LNCaP clone FGC (cell line): ENCODE measurements at regions not wholly inside any gene's neighbourhood (a gene's known extent, or its start where the extent isn't known, plus 50 kb on each side); places are given as distances from the start of the nearest gene placed in this dataset.

ENCODE experiments used
- DNase-seq: peaks from one replicate; pipeline ENCODE4 v3.0.0-alpha.2; 2011; ENCODE audit warnings: low read depth
- H3K4me3 ChIP-seq: 2 replicates; pipeline ENCODE4 v1.5.1; 2011; ENCODE audit warnings: mild to moderate bottlenecking, low read depth, low read length, control low read depth
- TF ChIP-seq, protein P1 (sequence below): IDR thresholded peaks from 2 replicates; pipeline ENCODE4 v1.5.1; 2012; ENCODE audit warnings: mild to moderate bottlenecking; ENCODE audit not compliant: control insufficient read depth, insufficient read depth; ENCODE audit errors: extremely low read depth

DNA sequence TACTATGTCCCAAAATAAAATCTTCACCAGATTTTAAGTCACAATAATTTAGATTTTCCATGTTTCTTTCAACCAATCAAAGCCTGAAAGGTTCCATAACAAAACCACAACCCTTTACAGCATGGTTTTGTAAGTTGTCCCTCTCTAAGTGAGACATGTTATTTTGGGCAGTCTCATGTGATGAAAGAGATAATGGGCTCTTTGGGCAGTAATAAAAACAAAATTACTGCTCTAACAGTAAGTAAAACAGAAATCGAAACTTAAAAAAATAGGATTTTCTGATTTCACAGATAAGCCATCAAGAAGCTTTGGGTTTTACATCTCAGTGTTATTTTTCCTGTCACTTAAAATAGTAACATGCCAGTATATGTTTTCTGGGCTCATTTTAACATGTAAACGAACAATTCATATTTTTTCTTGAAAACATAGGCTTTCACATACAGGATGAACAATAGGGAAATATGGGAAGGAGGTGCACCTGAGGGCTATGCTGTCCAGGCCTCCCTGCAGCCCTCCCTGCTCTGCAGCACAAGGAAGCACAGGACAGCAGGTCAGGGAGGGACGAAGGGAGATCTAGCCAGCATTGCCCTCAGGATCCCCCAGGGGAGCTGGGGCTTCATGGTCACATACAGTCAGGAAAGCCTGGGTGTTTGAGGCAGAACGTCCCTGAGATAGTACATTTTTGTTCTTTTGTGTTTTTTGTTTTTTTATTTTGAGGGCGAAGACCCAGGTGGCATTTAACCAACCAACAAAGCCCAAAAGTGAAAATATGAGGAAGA is 157.4 kb downstream of the SHOX2 start:
- no peak overlapping the region for H3K4me3 ChIP-seq
- no peak for DNase-seq
- TF ChIP-seq, protein P1, sequence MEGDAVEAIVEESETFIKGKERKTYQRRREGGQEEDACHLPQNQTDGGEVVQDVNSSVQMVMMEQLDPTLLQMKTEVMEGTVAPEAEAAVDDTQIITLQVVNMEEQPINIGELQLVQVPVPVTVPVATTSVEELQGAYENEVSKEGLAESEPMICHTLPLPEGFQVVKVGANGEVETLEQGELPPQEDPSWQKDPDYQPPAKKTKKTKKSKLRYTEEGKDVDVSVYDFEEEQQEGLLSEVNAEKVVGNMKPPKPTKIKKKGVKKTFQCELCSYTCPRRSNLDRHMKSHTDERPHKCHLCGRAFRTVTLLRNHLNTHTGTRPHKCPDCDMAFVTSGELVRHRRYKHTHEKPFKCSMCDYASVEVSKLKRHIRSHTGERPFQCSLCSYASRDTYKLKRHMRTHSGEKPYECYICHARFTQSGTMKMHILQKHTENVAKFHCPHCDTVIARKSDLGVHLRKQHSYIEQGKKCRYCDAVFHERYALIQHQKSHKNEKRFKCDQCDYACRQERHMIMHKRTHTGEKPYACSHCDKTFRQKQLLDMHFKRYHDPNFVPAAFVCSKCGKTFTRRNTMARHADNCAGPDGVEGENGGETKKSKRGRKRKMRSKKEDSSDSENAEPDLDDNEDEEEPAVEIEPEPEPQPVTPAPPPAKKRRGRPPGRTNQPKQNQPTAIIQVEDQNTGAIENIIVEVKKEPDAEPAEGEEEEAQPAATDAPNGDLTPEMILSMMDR: no peak

DNA sequence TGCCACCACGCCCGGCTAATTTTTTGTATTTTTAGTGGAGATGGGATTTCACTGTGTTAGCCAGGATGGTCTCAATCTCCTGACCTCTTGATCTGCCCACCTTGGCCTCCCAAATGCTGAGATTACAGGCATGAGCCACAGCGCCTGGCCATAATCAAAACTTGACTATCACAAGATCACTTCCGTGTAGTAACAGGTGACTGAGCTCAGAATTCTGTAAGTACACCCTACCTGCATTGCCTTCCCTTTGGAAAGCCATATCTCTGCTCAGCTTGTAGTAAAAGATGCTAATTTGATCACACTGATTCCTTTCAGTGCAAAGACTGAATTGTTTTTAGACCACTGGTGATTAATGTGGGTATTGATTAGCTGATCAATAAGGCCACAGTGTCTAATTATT is 167.1 kb downstream of the SHOX2 start:
- H3K4me3 ChIP-seq: no peak overlapping the region
- TF ChIP-seq, protein P1: no peak

DNA sequence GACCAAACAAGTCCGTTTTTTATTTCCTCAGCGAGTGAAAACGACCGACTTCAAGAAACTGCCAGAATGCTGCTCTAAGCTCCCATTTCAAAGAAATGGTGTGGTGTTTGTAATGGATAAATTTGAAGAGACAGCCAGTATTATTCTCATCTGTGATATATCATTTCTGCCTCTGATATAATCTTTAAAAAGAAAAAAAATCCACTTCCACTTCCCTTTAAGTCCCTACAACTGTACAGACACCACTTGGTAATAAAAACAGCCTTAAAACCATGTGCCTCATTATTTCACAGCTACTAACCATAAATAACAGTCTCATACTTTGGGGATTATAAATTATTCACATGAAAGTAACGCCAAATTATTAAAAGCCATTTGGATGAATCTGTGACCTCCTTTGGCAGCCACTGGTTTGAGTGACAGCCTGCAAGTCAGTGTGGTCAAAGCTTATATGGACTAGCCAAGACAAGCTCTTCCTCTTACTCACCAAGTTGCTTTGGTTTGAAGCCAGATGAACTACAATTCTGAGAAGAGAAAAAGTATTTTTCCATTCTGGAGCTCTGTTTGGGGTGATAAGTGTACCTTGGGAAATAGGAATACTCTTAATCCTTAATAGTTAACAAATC is 168.0 kb downstream of the SHOX2 start:
- TF ChIP-seq, protein P1: no peak
- no peak overlapping the region for H3K4me3 ChIP-seq
- DNase-seq: no peak

More for the DNA sequence above, 167.1 kb downstream of the SHOX2 start:
- no peak for DNase-seq

DNA sequence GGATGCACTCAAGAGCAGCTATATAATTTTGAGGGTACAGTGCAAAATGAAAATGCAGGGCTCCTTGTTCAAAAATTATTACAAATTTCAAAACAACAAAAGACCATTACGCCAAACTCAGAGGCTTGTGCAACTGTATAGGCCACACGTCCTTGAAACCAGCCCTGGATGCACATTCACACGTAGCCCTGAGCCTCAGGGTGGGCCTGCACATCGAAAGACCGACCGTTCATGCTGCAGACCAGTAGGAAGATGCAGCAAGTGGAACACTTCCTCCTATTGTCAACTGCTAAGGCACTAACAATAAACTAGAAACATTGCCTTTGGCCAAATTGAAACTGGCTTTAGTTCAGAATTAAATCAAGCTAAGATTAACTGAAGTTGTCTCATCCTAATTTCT is 174.7 kb downstream of the SHOX2 start:
- no peak for DNase-seq
- TF ChIP-seq, protein P1: no peak
- no peak overlapping the region for H3K4me3 ChIP-seq

DNA sequence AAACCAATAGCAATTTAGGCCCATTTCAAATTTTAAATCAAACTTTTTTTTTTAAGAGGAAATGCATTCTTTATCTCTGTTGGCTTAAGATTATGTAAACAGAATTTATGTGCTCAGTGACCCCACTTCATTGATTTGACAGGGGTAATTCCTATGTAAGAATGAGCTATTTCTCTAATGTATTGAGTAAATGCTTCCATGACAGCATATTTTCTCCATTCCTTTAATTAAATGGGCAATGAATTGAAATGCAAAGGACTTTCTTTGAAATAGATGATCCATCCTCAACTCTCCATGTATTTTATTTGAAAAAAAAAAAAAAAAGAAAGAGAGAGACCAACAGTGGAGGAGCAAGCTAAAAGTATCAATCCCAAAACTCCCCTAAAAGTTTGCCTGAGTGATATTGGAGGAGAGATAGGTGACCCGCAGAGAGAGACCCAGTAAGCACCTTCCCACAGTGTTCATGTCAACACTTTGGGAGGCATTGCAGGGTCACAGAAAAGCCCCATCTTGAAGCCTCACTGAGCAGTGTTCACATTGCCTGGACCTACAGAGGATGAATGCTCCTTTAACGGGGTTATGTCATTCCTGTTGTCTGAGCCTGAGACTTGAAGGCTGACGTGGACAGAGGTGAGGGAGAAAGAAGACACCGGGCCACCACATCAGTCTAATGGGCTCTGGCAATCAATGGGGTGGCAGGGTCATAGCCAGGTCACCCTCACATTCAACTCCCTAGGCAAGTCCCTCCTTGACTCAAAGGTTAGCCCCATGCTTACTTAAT is 176.0 kb downstream of the SHOX2 start:
- DNase-seq: no peak
- TF ChIP-seq, protein P1: no peak
- no peak overlapping the region for H3K4me3 ChIP-seq

DNA sequence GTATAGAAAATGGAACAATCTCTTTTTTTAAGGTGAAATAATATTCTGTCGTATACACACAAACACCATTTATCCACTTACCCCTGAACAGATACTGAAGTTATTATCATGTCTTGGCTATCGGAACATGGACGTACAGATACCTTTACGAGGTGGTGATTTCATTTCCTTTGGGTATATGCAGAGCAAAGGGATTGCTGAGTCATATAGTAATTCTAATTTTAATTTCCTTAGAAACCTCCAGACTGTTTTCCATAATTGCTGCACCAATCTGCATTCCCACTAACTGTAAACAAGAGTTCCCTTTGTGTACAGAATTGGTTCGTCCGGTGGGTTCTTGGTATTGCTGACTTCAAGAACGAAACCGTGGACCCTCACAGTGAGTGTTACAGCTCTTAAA is 179.4 kb downstream of the SHOX2 start:
- no peak overlapping the region for H3K4me3 ChIP-seq
- DNase-seq: no peak
- TF ChIP-seq, protein P1: no peak
